ENCODE measurements at regions not wholly inside any gene's neighbourhood (a gene's known extent, or its start where the extent isn't known, plus 50 kb on each side); places are given as distances from the start of the nearest gene placed in this dataset.

- TF ChIP-seq EZH2 (IDR thresholded peaks at IDR 0.05; ENCODE audit: insufficient read depth, poor library complexity, severe bottlenecking) (no peak), EZH2phosphoT487 (IDR thresholded peaks at IDR 0.05; ENCODE audit: insufficient read depth, low read depth) (no peak)
- Histone ChIP-seq H3K79me2 (ENCODE audit: insufficient read depth) (no peaks in the 10 kb centered on the region), H3K4me2 (ENCODE audit: unreplicated experiment) (no peak overlapping the region), H3F3A (ENCODE audit: insufficient read depth) (no peaks in the 10 kb centered on the region), H3K9ac (no peak overlapping the region), H3K36me3 (ENCODE audit: low read depth) (no peaks in the 10 kb centered on the region), H2AFZ (no peak overlapping the region), H3K4me1 (ENCODE audit: insufficient read depth) (no peaks in the 10 kb centered on the region), H3K9me2 (ENCODE audit: insufficient read depth) (no peaks in the 10 kb centered on the region), H3K27me3 (replicated peaks; ENCODE audit: insufficient read depth) (no peaks in the 10 kb centered on the region), H3K27ac (no peak overlapping the region), H3K4me3 (no peak overlapping the region), H3K9me3 (ENCODE audit: low read depth) (no peaks in the 10 kb centered on the region), H4K20me1 (ENCODE audit: insufficient read depth) (no peaks in the 10 kb centered on the region)
- in situ Hi-C loops (cut with MboI) = no loop called here
- 9 to 17% methylated on average over 5 of the region's 5 CpGs for WGBS, 2 experiments (ENCODE audit: low coverage in 1 of 2, low lambda C conversion rate in 2 of 2, missing lambda C conversion rate in 2 of 2)
- peak; percentile 29 for DNase-seq
Observed at GRCh38 chr12:40515041-40515816, 177.0 kb upstream of the CNTN1 start.

GRCh38 chr12:40522837-40523236, 169.4 kb upstream of the CNTN1 start:
- Histone ChIP-seq H2AFZ (no peak overlapping the region), H3K4me3 (no peak overlapping the region), H4K20me1 (ENCODE audit: insufficient read depth) (no peaks in the 10 kb centered on the region), H3K9ac (no peak overlapping the region), H3K4me2 (ENCODE audit: unreplicated experiment) (no peak overlapping the region), H3F3A (ENCODE audit: insufficient read depth) (no peaks in the 10 kb centered on the region), H3K9me3 (ENCODE audit: low read depth) (no peaks in the 10 kb centered on the region), H3K27me3 (replicated peaks; ENCODE audit: insufficient read depth) (no peaks in the 10 kb centered on the region; the same call in 1 of the 2 replicates), H3K9me2 (ENCODE audit: insufficient read depth) (no peaks in the 10 kb centered on the region), H3K79me2 (ENCODE audit: insufficient read depth) (no peaks in the 10 kb centered on the region), H3K4me1 (ENCODE audit: insufficient read depth) (no peaks in the 10 kb centered on the region), H3K27ac (no peak overlapping the region), H3K36me3 (ENCODE audit: low read depth) (no peaks in the 10 kb centered on the region)
- TF ChIP-seq EZH2 (IDR thresholded peaks at IDR 0.05; ENCODE audit: insufficient read depth, poor library complexity, severe bottlenecking) (no peak), EZH2phosphoT487 (IDR thresholded peaks at IDR 0.05; ENCODE audit: insufficient read depth, low read depth) (no peak)
- DNase-seq = no peak
- in situ Hi-C loops (cut with MboI) = no loop called here
- 53 to 55% methylated on average over 3 of the region's 3 CpGs for WGBS, 2 experiments (ENCODE audit: low coverage in 1 of 2, low lambda C conversion rate in 2 of 2, missing lambda C conversion rate in 2 of 2)

GRCh38 chr12:40525054-40525453, 167.2 kb upstream of the CNTN1 start:
- in situ Hi-C loops (cut with MboI) = no loop called here

GRCh38 chr12:40534828-40535227, 157.4 kb upstream of the CNTN1 start:
- Histone ChIP-seq H4K20me1 (ENCODE audit: insufficient read depth) (no peaks in the 10 kb centered on the region), H3K27me3 (replicated peaks; ENCODE audit: insufficient read depth) (no peaks in the 10 kb centered on the region), H3K9ac (no peak overlapping the region), H3K27ac (no peak overlapping the region), H3K4me2 (ENCODE audit: unreplicated experiment) (no peak overlapping the region), H3K9me2 (ENCODE audit: insufficient read depth) (no peaks in the 10 kb centered on the region), H2AFZ (no peak overlapping the region), H3K79me2 (ENCODE audit: insufficient read depth) (no peaks in the 10 kb centered on the region), H3K9me3 (ENCODE audit: low read depth) (no peaks in the 10 kb centered on the region), H3K4me3 (no peak overlapping the region), H3K4me1 (ENCODE audit: insufficient read depth) (no peaks in the 10 kb centered on the region), H3F3A (ENCODE audit: insufficient read depth) (no peaks in the 10 kb centered on the region), H3K36me3 (ENCODE audit: low read depth) (no peaks in the 10 kb centered on the region)
- DNase-seq = no peak
- in situ Hi-C loops (cut with MboI) = no loop called here
- 16 to 23% methylated on average over 4 of the region's 4 CpGs for WGBS, 2 experiments (ENCODE audit: low coverage in 1 of 2, low lambda C conversion rate in 2 of 2, missing lambda C conversion rate in 2 of 2)
- TF ChIP-seq EZH2 (IDR thresholded peaks at IDR 0.05; ENCODE audit: insufficient read depth, poor library complexity, severe bottlenecking) (no peak), EZH2phosphoT487 (IDR thresholded peaks at IDR 0.05; ENCODE audit: insufficient read depth, low read depth) (no peak)

More at GRCh38 chr12:40525054-40525453, 167.2 kb upstream of the CNTN1 start:
- TF ChIP-seq EZH2 (IDR thresholded peaks at IDR 0.05; ENCODE audit: insufficient read depth, poor library complexity, severe bottlenecking) (no peak), EZH2phosphoT487 (IDR thresholded peaks at IDR 0.05; ENCODE audit: insufficient read depth, low read depth) (no peak)
- H2AFZ ChIP-seq = no peak overlapping the region
- H3K9me3 ChIP-seq (ENCODE audit: low read depth) = no peaks in the 10 kb centered on the region
- no peaks in the 10 kb centered on the region for H3K9me2 ChIP-seq (ENCODE audit: insufficient read depth)
- H3K27ac ChIP-seq = no peak overlapping the region
- no peak overlapping the region for H3K4me3 ChIP-seq
- no peaks in the 10 kb centered on the region for H3K79me2 ChIP-seq (ENCODE audit: insufficient read depth)
- H4K20me1 ChIP-seq (ENCODE audit: insufficient read depth) = no peaks in the 10 kb centered on the region
- H3K4me2 ChIP-seq (ENCODE audit: unreplicated experiment) = no peak overlapping the region
- no peaks in the 10 kb centered on the region for H3F3A ChIP-seq (ENCODE audit: insufficient read depth)
- H3K4me1 ChIP-seq (ENCODE audit: insufficient read depth) = no peaks in the 10 kb centered on the region
- 60 to 69% methylated on average over 3 of the region's 3 CpGs for WGBS, 2 experiments (ENCODE audit: low coverage in 1 of 2, low lambda C conversion rate in 2 of 2, missing lambda C conversion rate in 2 of 2)
- no peak for DNase-seq
- H3K36me3 ChIP-seq (ENCODE audit: low read depth) = no peaks in the 10 kb centered on the region
- H3K9ac ChIP-seq = no peak overlapping the region
- H3K27me3 ChIP-seq (replicated peaks; ENCODE audit: insufficient read depth) = no peaks in the 10 kb centered on the region; the same call in 1 of the 2 replicates
